HEK293 (cell line): ENCODE measurements at regions not wholly inside any gene's neighbourhood (a gene's known extent, or its start where the extent isn't known, plus 50 kb on each side); places are given as distances from the start of the nearest gene placed in this dataset.

Source experiments
- GLI4 ChIP-seq: fragments of 450-650 bp; formaldehyde crosslinking; IDR thresholded peaks from 2 replicates; pipeline ENCODE4 v1.5.1; 2016; ENCODE audit warnings: missing biosample characterization, missing genetic modification characterization
- HIC1 ChIP-seq: fragments of 450-650 bp; formaldehyde crosslinking; IDR thresholded peaks from 2 replicates; pipeline ENCODE4 v1.5.1; 2016; ENCODE audit warnings: missing biosample characterization, missing genetic modification characterization
- MYNN ChIP-seq: fragments of 450-650 bp; formaldehyde crosslinking; IDR thresholded peaks from 2 replicates; pipeline ENCODE4 v1.5.1; 2016; ENCODE audit warnings: missing biosample characterization, missing genetic modification characterization, borderline replicate concordance
- PRDM10 ChIP-seq: fragments of 450-650 bp; formaldehyde crosslinking; IDR thresholded peaks from 2 replicates; pipeline ENCODE4 v1.5.1; 2016; ENCODE audit warnings: missing biosample characterization, missing genetic modification characterization
- REST ChIP-seq: fragments of 450-650 bp; formaldehyde crosslinking; IDR thresholded peaks from 2 replicates; pipeline ENCODE4 v1.5.1; 2016; ENCODE audit warnings: missing biosample characterization, missing genetic modification characterization
- YY1 ChIP-seq: fragments of 450-650 bp; formaldehyde crosslinking; IDR thresholded peaks from 2 replicates; pipeline ENCODE4 v1.5.1; 2018; ENCODE audit warnings: missing biosample characterization, missing genetic modification characterization
- ZIC2 ChIP-seq: fragments of 450-650 bp; formaldehyde crosslinking; IDR thresholded peaks from 2 replicates; pipeline ENCODE4 v1.5.1; 2016; ENCODE audit warnings: missing biosample characterization, missing genetic modification characterization
- ZNF132 ChIP-seq: fragments of 450-650 bp; formaldehyde crosslinking; IDR thresholded peaks from 2 replicates; pipeline ENCODE4 v1.5.1; 2017; ENCODE audit warnings: missing biosample characterization, missing genetic modification characterization, borderline replicate concordance
- ZNF174 ChIP-seq: fragments of 450-650 bp; formaldehyde crosslinking; IDR thresholded peaks from 2 replicates; pipeline ENCODE4 v1.5.0; 2017; ENCODE audit warnings: missing biosample characterization, mild to moderate bottlenecking, missing genetic modification characterization
- ZNF707 ChIP-seq: fragments of 450-650 bp; formaldehyde crosslinking; IDR thresholded peaks from 2 replicates; pipeline ENCODE4 v1.5.1; 2016; ENCODE audit warnings: missing biosample characterization, missing genetic modification characterization
- TF ChIP-seq, protein P1 (sequence below): fragments of 450-650 bp; formaldehyde crosslinking; IDR thresholded peaks from 2 replicates; pipeline ENCODE4 v1.5.1; 2016; ENCODE audit warnings: missing biosample characterization, missing genetic modification characterization
- TF ChIP-seq, protein P2 (sequence below): fragments of 450-650 bp; formaldehyde crosslinking; IDR thresholded peaks from 2 replicates; pipeline ENCODE4 v1.5.1; 2016; ENCODE audit warnings: missing biosample characterization, missing genetic modification characterization, borderline replicate concordance
- TF ChIP-seq, protein P3 (sequence below): fragments of 450-650 bp; formaldehyde crosslinking; IDR thresholded peaks from 2 replicates; pipeline ENCODE4 v1.5.1; 2016; ENCODE audit warnings: missing biosample characterization, missing genetic modification characterization

GRCh38 chr9:19725970-19726369 is 62.9 kb downstream of the SLC24A2 start:
- TF ChIP-seq PRDM10 (tag by site-specific recombination) (no peak), ZNF174 (tag by site-specific recombination) (no peak), ZNF707 (tag by site-specific recombination) (no peak), MYNN (tag by site-specific recombination) (no peak), REST (tag by site-specific recombination) (no peak), ZNF132 (no peak), HIC1 (tag by site-specific recombination) (no peak), ZIC2 (no peak), YY1 (tag by site-specific recombination) (no peak), GLI4 (tag by site-specific recombination) (no peak)
- TF ChIP-seq, protein P1, sequence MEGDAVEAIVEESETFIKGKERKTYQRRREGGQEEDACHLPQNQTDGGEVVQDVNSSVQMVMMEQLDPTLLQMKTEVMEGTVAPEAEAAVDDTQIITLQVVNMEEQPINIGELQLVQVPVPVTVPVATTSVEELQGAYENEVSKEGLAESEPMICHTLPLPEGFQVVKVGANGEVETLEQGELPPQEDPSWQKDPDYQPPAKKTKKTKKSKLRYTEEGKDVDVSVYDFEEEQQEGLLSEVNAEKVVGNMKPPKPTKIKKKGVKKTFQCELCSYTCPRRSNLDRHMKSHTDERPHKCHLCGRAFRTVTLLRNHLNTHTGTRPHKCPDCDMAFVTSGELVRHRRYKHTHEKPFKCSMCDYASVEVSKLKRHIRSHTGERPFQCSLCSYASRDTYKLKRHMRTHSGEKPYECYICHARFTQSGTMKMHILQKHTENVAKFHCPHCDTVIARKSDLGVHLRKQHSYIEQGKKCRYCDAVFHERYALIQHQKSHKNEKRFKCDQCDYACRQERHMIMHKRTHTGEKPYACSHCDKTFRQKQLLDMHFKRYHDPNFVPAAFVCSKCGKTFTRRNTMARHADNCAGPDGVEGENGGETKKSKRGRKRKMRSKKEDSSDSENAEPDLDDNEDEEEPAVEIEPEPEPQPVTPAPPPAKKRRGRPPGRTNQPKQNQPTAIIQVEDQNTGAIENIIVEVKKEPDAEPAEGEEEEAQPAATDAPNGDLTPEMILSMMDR (tag by site-specific recombination), result no peak
- TF ChIP-seq, protein P2, sequence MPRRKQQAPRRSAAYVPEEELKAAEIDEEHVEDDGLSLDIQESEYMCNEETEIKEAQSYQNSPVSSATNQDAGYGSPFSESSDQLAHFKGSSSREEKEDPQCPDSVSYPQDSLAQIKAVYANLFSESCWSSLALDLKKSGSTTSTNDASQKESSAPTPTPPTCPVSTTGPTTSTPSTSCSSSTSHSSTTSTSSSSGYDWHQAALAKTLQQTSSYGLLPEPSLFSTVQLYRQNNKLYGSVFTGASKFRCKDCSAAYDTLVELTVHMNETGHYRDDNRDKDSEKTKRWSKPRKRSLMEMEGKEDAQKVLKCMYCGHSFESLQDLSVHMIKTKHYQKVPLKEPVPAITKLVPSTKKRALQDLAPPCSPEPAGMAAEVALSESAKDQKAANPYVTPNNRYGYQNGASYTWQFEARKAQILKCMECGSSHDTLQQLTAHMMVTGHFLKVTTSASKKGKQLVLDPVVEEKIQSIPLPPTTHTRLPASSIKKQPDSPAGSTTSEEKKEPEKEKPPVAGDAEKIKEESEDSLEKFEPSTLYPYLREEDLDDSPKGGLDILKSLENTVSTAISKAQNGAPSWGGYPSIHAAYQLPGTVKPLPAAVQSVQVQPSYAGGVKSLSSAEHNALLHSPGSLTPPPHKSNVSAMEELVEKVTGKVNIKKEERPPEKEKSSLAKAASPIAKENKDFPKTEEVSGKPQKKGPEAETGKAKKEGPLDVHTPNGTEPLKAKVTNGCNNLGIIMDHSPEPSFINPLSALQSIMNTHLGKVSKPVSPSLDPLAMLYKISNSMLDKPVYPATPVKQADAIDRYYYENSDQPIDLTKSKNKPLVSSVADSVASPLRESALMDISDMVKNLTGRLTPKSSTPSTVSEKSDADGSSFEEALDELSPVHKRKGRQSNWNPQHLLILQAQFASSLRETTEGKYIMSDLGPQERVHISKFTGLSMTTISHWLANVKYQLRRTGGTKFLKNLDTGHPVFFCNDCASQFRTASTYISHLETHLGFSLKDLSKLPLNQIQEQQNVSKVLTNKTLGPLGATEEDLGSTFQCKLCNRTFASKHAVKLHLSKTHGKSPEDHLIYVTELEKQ, result no peak
- TF ChIP-seq, protein P3, sequence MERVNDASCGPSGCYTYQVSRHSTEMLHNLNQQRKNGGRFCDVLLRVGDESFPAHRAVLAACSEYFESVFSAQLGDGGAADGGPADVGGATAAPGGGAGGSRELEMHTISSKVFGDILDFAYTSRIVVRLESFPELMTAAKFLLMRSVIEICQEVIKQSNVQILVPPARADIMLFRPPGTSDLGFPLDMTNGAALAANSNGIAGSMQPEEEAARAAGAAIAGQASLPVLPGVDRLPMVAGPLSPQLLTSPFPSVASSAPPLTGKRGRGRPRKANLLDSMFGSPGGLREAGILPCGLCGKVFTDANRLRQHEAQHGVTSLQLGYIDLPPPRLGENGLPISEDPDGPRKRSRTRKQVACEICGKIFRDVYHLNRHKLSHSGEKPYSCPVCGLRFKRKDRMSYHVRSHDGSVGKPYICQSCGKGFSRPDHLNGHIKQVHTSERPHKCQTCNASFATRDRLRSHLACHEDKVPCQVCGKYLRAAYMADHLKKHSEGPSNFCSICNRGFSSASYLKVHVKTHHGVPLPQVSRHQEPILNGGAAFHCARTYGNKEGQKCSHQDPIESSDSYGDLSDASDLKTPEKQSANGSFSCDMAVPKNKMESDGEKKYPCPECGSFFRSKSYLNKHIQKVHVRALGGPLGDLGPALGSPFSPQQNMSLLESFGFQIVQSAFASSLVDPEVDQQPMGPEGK (tag by site-specific recombination), result no peak
